T-cell (primary cell): ENCODE measurements at regions not wholly inside any gene's neighbourhood (a gene's known extent, or its start where the extent isn't known, plus 50 kb on each side); places are given as distances from the start of the nearest gene placed in this dataset.

Source experiments
- ATAC-seq, 4 experiments: fragments of 200-7000 bp in 3 of 4; fragments of 150-1000 bp in 1 of 4; cut with Tn5 transposase; replicated peaks in 1 of 4; 1 replicate in 3 of 4; 2 replicates in 1 of 4; pipeline ENCODE4 v1.10.0; 2021; ENCODE audit warnings: moderate library complexity in 3 of 4, mild to moderate bottlenecking in 2 of 4, moderate number of reproducible peaks in 1 of 4
- CTCF ChIA-PET, 2 donors: fragments of 300-600 bp; sonication (Branson Sonifier 250); formaldehyde crosslinking; loops; one replicate each; lab custom pipeline; 2022; ENCODE audit warnings: antibody characterized with exemption in 2 of 2; lab: Charles Lee
- POLR2A ChIA-PET, 2 donors: fragments of 300-600 bp; sonication (Branson Sonifier 250); formaldehyde crosslinking; loops; one replicate each; lab custom pipeline; 2022; ENCODE audit warnings: antibody characterized with exemption in 2 of 2; lab: Charles Lee
- DNase-seq, 35 experiments: peaks; one replicate each; pipeline versions ENCODE4 v3.0.0 to v3.0.0-alpha.2; 2013 to 2023
- H3K27ac ChIP-seq: one replicate; pipeline ENCODE4 v1.5.1; 2013; ENCODE audit warnings: low read length
- H3K27me3 ChIP-seq, 2 experiments: replicated peaks in 1 of 2; 1 replicate in 1 of 2; 2 replicates in 1 of 2; pipeline versions ENCODE4 v1.6.1 to v1.7.0; 2013; ENCODE audit warnings: low read length in 1 of 2, mixed read lengths in 1 of 2; ENCODE audit not compliant: control insufficient read depth in 2 of 2, insufficient read depth in 2 of 2; ENCODE audit errors: extremely low read depth in 1 of 2
- H3K36me3 ChIP-seq, 2 donors: 1 replicate in 1 of 2; 2 replicates in 1 of 2; pipeline versions ENCODE4 v1.6.1 to v1.7.0; 2013; ENCODE audit warnings: low read length in 1 of 2; ENCODE audit not compliant: control insufficient read depth in 2 of 2, insufficient read depth in 1 of 2; ENCODE audit errors: extremely low read depth in 1 of 2
- H3K4me1 ChIP-seq, 2 experiments: 1 replicate in 1 of 2; 2 replicates in 1 of 2; pipeline versions ENCODE4 v1.6.1 to v1.7.0; 2013; ENCODE audit warnings: low read length in 2 of 2, mixed read lengths in 1 of 2; ENCODE audit not compliant: insufficient read depth in 2 of 2, control insufficient read depth in 1 of 2; ENCODE audit errors: extremely low read depth in 1 of 2
- H3K4me3 ChIP-seq, 2 donors: 1 replicate in 1 of 2; 2 replicates in 1 of 2; pipeline versions ENCODE4 v1.5.1 to v1.7.0; 2013; ENCODE audit warnings: mild to moderate bottlenecking in 2 of 2, low read length in 1 of 2, moderate library complexity in 1 of 2; ENCODE audit not compliant: control insufficient read depth in 1 of 2; ENCODE audit errors: extremely low read depth in 1 of 2
- H3K9me3 ChIP-seq: 2 replicates; pipeline ENCODE4 v1.7.0; 2013
- H3K27ac Mint-ChIP-seq, 2 donors: one replicate each; pipeline ENCODE4 v1.8.0; 2020 to 2021; ENCODE audit warnings: mild to moderate bottlenecking in 2 of 2, mixed read lengths in 2 of 2
- H3K27me3 Mint-ChIP-seq, 2 donors: one replicate each; pipeline ENCODE4 v1.8.0; 2021 to 2022; ENCODE audit warnings: mixed read lengths in 2 of 2
- H3K36me3 Mint-ChIP-seq: one replicate; pipeline ENCODE4 v1.8.0; 2021; ENCODE audit warnings: mixed read lengths
- H3K4me1 Mint-ChIP-seq, 3 donors: one replicate each; pipeline ENCODE4 v1.8.0; 2020 to 2022; ENCODE audit warnings: mixed read lengths in 3 of 3, mild to moderate bottlenecking in 1 of 3
- H3K4me3 Mint-ChIP-seq, 3 donors: one replicate each; pipeline ENCODE4 v1.8.0; 2020 to 2022; ENCODE audit warnings: mild to moderate bottlenecking in 3 of 3, mixed read lengths in 3 of 3, moderate library complexity in 3 of 3
- H3K9me3 Mint-ChIP-seq, 3 donors: one replicate each; pipeline ENCODE4 v1.8.0; 2020 to 2022; ENCODE audit warnings: mixed read lengths in 3 of 3
- WGBS: methylation state at CpG from one replicate; pipeline ENCODE4 v1.1.5; 2013; ENCODE audit warnings: missing lambda C conversion rate; ENCODE audit not compliant: insufficient coverage; 5-methylcytosine and 5-hydroxymethylcytosine counted together

DNA sequence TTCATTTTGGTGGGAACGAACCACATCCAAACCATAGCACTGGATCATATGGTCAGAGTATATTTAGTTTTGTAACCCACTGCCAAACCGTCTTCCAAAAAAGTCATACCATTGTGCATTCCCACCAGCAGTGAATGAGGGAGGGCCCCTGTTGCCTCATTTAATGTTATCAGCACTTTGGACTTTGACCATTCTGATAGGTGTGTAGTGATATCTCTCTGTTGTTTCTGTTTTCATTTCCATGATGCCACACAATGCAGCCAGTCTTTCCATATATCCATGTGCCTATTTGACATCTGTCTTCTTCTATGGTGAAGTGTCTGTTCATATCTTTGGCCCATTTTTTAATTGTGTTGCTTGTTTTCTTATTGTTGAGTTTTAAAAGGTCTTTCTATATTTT, 105.0 kb upstream of the PPP2R2D start:
- Histone ChIP-seq H3K9me3 (peaks cover 7% of the 10 kb centered on the region), H3K27ac (no peak overlapping the region), H3K27me3 (peaks cover 2 to 14% of the 10 kb centered on the region in 2 experiments), H3K4me1 (no peaks in the 10 kb centered on the region), H3K4me3 (no peak overlapping the region), H3K36me3 (no peaks in the 10 kb centered on the region)
- no peak for ATAC-seq
- no peak for DNase-seq
- POLR2A ChIA-PET: interaction anchor here in 1 of 2 donors (0.6 kb wide), 1 partner anchor 9 kb away, joined by 5 read pairs; no protein-coding TSS in a partner anchor
- Mint-ChIP-seq H3K27me3 (peaks cover 13 to 22% of the 10 kb centered on the region in 2 donors), H3K4me3 (no peak overlapping the region), H3K36me3 (peaks cover 4% of the 10 kb centered on the region), H3K4me1 (no peaks in the 10 kb centered on the region), H3K9me3 (peaks cover 13 to 32% (median 16%) of the 10 kb centered on the region in 3 donors), H3K27ac (no peak overlapping the region)
- CTCF ChIA-PET: no interaction called here
- no CpG with 5 or more reads among the region's 2 CpGs for WGBS

DNA sequence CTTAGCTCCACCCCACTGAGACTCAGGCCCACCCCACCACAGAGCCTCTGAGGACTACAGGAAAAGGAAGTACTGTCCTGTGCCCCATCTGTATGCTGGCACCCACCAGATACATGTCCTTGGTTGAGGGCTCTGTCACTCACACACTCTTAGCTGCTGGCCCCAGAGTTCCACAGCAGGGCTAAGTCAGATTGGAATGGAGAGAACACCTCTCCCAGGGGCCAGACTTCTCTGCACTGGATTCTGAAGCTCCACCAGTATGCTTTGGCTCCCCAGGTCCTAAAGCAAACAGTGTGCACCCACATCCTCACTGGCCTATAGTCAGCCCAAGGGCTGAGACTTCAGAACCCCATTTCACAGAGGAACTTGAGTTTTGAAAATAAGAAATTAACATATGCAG, 103.2 kb upstream of the PPP2R2D start:
- DNase-seq (no peak), ATAC-seq (no peak)
- Mint-ChIP-seq H3K27me3 (peaks cover 10 to 19% of the 10 kb centered on the region in 2 donors), H3K27ac (no peak overlapping the region), H3K4me1 (no peaks in the 10 kb centered on the region), H3K4me3 (no peak overlapping the region), H3K9me3 (peaks cover 14 to 33% (median 16%) of the 10 kb centered on the region in 3 donors), H3K36me3 (peaks cover 4% of the 10 kb centered on the region)
- Histone ChIP-seq H3K36me3 (no peaks in the 10 kb centered on the region), H3K4me3 (no peak overlapping the region), H3K27me3 (peaks cover 2 to 9% of the 10 kb centered on the region in 2 experiments), H3K9me3 (peaks cover 7% of the 10 kb centered on the region), H3K27ac (no peak overlapping the region), H3K4me1 (no peaks in the 10 kb centered on the region)
- POLR2A ChIA-PET: no interaction called here
- CTCF ChIA-PET: no interaction called here

DNA sequence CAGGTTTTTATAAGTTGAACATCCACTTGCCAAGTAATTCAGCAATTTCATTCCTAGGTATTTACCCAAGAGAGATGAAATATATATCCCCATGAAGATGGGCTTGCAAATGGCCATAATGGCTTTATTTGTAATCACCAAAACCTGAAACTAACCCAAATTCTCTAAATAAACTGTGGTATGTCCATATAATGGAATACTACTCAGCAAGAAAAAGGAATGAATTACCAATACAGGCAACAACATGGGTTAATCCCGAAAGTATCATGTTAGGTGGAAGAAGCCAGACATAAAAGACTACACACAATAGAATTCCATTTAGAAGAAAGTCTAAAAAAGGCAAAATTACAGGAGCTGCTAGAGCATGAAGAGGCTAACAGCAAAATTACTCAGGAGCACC, 101.4 kb upstream of the PPP2R2D start:
- no peak overlapping the region for H3K27ac Mint-ChIP-seq
- Histone ChIP-seq H3K27me3 (peaks cover 2 to 3% of the 10 kb centered on the region in 2 experiments), H3K27ac (no peak overlapping the region), H3K4me3 (no peak overlapping the region), H3K9me3 (peaks cover 7% of the 10 kb centered on the region), H3K4me1 (no peaks in the 10 kb centered on the region), H3K36me3 (no peaks in the 10 kb centered on the region)
- H3K4me3 Mint-ChIP-seq: no peak overlapping the region
- peaks cover 14 to 33% (median 16%) of the 10 kb centered on the region in 3 donors for H3K9me3 Mint-ChIP-seq
- WGBS: no CpG with 5 or more reads among the region's 1 CpG
- CTCF ChIA-PET: no interaction called here
- DNase-seq (no peak), ATAC-seq (no peak)
- H3K36me3 Mint-ChIP-seq: peaks cover 4% of the 10 kb centered on the region
- POLR2A ChIA-PET: no interaction called here
- H3K27me3 Mint-ChIP-seq: peaks cover 7 to 15% of the 10 kb centered on the region in 2 donors
- H3K4me1 Mint-ChIP-seq: no peaks in the 10 kb centered on the region

DNA sequence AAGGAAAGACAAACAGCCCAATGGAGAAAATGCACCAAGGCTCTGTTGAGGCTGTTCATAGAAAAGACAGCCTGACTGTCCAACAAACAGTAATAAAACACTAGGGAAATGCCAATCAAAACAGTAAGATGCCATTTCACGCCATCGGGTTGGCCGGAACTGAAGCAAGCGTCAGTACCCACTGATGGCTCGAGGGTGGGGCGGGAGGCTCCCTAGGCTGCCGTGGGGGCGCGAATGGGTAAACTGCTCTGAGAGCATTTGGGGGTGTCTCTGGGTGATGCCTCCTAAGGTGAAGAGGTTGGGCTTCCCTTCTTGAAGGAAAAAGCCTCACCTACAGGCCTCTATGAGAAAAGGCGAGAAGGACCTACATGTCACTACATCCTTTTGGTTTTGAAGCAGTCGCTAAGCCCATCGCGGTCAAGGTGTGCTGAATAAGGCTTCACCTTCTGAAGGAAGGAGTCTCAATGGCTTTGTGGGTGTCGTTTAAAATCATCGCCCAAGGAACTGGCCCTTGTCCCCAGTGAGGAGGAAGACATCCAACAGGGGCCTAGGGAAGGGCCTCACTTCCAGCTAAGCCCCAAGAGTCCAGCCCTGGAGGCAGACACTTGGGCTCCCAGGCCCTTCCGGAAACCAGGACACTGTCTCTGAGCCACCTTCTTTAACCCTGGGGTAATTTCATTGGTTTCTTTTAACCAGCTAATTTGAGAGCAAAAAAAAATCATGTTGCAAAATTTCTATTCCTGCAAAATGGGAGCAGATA, 98.5 kb upstream of the PPP2R2D start:
- no peaks in the 10 kb centered on the region for H3K4me1 ChIP-seq
- no peak overlapping the region for H3K27ac ChIP-seq
- H3K9me3 Mint-ChIP-seq: peaks cover 14 to 21% (median 16%) of the 10 kb centered on the region in 3 donors
- H3K27me3 ChIP-seq: peaks cover 2 to 7% of the 10 kb centered on the region in 2 experiments
- 93% methylated on average over 14 of the region's 16 CpGs for WGBS
- no peak overlapping the region for H3K4me3 Mint-ChIP-seq
- H3K27me3 Mint-ChIP-seq: peaks cover 0 to 9% of the 10 kb centered on the region in 2 donors
- no peaks in the 10 kb centered on the region for H3K36me3 ChIP-seq
- H3K4me1 Mint-ChIP-seq: no peaks in the 10 kb centered on the region
- H3K9me3 ChIP-seq: peaks cover 3% of the 10 kb centered on the region
- H3K27ac Mint-ChIP-seq: no peak overlapping the region
- H3K4me3 ChIP-seq: no peak overlapping the region
- POLR2A ChIA-PET: no interaction called here
- DNase-seq: no peak
- CTCF ChIA-PET: no interaction called here
- peaks cover 4% of the 10 kb centered on the region for H3K36me3 Mint-ChIP-seq
- no peak for ATAC-seq

- Histone ChIP-seq H3K4me3 (no peak overlapping the region), H3K27me3 (peaks cover 2 to 7% of the 10 kb centered on the region in 2 experiments), H3K27ac (no peak overlapping the region), H3K4me1 (no peaks in the 10 kb centered on the region), H3K9me3 (peaks cover 3% of the 10 kb centered on the region), H3K36me3 (no peaks in the 10 kb centered on the region)
- Mint-ChIP-seq H3K27me3 (peaks cover 0 to 8% of the 10 kb centered on the region in 2 donors), H3K4me1 (no peaks in the 10 kb centered on the region), H3K4me3 (no peak overlapping the region), H3K9me3 (peaks cover 14 to 21% (median 16%) of the 10 kb centered on the region in 3 donors), H3K27ac (no peak overlapping the region), H3K36me3 (peaks cover 4% of the 10 kb centered on the region)
- POLR2A ChIA-PET: no interaction called here
- DNase-seq (no peak), ATAC-seq (no peak)
- WGBS: 69% methylated on average over 12 of the region's 13 CpGs
- CTCF ChIA-PET: no interaction called here
These were observed 97.8 kb upstream of the PPP2R2D start for GRCh38 chr10:131802996-131803395.

- H3K27ac Mint-ChIP-seq: no peak overlapping the region
- H3K9me3 ChIP-seq: peaks cover 3% of the 10 kb centered on the region
- CTCF ChIA-PET: no interaction called here
These were observed 96.9 kb upstream of the PPP2R2D start for GRCh38 chr10:131803860-131804425.

More at GRCh38 chr10:131803860-131804425, 96.9 kb upstream of the PPP2R2D start:
- 68% methylated on average over 7 of the region's 9 CpGs for WGBS
- DNase-seq (no peak), ATAC-seq (no peak)
- POLR2A ChIA-PET: no interaction called here
- no peak overlapping the region for H3K4me3 Mint-ChIP-seq
- H3K4me3 ChIP-seq: no peak overlapping the region
- no peaks in the 10 kb centered on the region for H3K4me1 Mint-ChIP-seq
- H3K9me3 Mint-ChIP-seq: peaks cover 13 to 16% (median 14%) of the 10 kb centered on the region in 3 donors
- no peaks in the 10 kb centered on the region for H3K36me3 ChIP-seq
- H3K27me3 ChIP-seq: peaks cover 2 to 8% of the 10 kb centered on the region in 2 experiments
- no peak overlapping the region for H3K27ac ChIP-seq
- peaks cover 4% of the 10 kb centered on the region for H3K36me3 Mint-ChIP-seq
- peaks cover 4 to 9% of the 10 kb centered on the region in 2 donors for H3K27me3 Mint-ChIP-seq
- no peaks in the 10 kb centered on the region for H3K4me1 ChIP-seq
